ENCODE measurements at regions not wholly inside any gene's neighbourhood (a gene's known extent, or its start where the extent isn't known, plus 50 kb on each side); places are given as distances from the start of the nearest gene placed in this dataset.

- POLR2A ChIA-PET, result no interaction called here
- TF ChIP-seq POLR2AphosphoS2 (conservative IDR thresholded peaks at IDR 0.05; ENCODE audit: low read length), result no peak
- TF ChIP-seq ZSCAN20 (CRISPR knock-in tag; IDR thresholded peaks at IDR 0.05), result no peak
- no peak for TF ChIP-seq SMC3 (IDR thresholded peaks at IDR 0.05)
- no peak for TF ChIP-seq ATOH8 (CRISPR knock-in tag; IDR thresholded peaks at IDR 0.05; ENCODE audit: low read depth)
- no peak for TF ChIP-seq CHD2 (IDR thresholded peaks at IDR 0.05; ENCODE audit: low read length, partially characterized antibody)
- no peak for TF ChIP-seq HES2 (IDR thresholded peaks at IDR 0.05)
- TF ChIP-seq ELK1 (IDR thresholded peaks at IDR 0.05; ENCODE audit: low read depth, low read length), result no peak
- TF ChIP-seq KDM5A (IDR thresholded peaks at IDR 0.05), result no peak
- TF ChIP-seq RARB (CRISPR knock-in tag; IDR thresholded peaks at IDR 0.05), result no peak
- TF ChIP-seq ESRRA (IDR thresholded peaks at IDR 0.05; ENCODE audit: borderline replicate concordance, low read length), result no peak
- TF ChIP-seq REST (IDR thresholded peaks at IDR 0.05), result no peak
- no peak for TF ChIP-seq CBX8 (IDR thresholded peaks at IDR 0.05)
- no peak for TF ChIP-seq RNF2 (IDR thresholded peaks at IDR 0.05; ENCODE audit: borderline replicate concordance, low read depth)
- TF ChIP-seq NPAS2 (CRISPR knock-in tag; IDR thresholded peaks at IDR 0.05; ENCODE audit: borderline replicate concordance), result no peak
- no peak for TF ChIP-seq TFCP2L1 (CRISPR knock-in tag; IDR thresholded peaks at IDR 0.05)
- no peak for TF ChIP-seq FOSB (CRISPR knock-in tag; IDR thresholded peaks at IDR 0.05)
- TF ChIP-seq ZFP36 (IDR thresholded peaks at IDR 0.05; ENCODE audit: borderline replicate concordance, partially characterized antibody), result no peak
- TF ChIP-seq FOXS1 (CRISPR knock-in tag; IDR thresholded peaks at IDR 0.05), result no peak
- H3K4me1 ChIP-seq, result no peaks in the 10 kb centered on the region
- FAIRE-seq (no peak), ATAC-seq (no peak), DNase-seq (ENCODE audit: low read depth in 1 of 2, low spot score in 1 of 2) (no peak)
- peaks cover 5% of the 10 kb centered on the region; the same call in 1 of the 3 replicates for H3K9me3 ChIP-seq
- no peak overlapping the region for H3K4me3 ChIP-seq
- WGBS (ENCODE audit: missing lambda C conversion rate), result 51% methylated on average over 2 of the region's 2 CpGs
- CTCF ChIA-PET, result interaction anchor here (1.2 to 23.5 kb wide), 4 partner anchors 10 to 762 kb away, joined by 3 to 311 read pairs (median 60); no protein-coding TSS in a partner anchor
- H3K27ac ChIP-seq, result no peak overlapping the region
- no peak overlapping the region for H3K4me2 ChIP-seq
Measured at GRCh38 chr2:121093692-121094091, 191.3 kb downstream of the TFCP2L1 start.

GRCh38 chr2:121094101-121094500 is 190.9 kb downstream of the TFCP2L1 start:
- no peak overlapping the region for H3K4me2 ChIP-seq
- no peak for DNase-seq (ENCODE audit: low read depth in 1 of 2, low spot score in 1 of 2)
- TF ChIP-seq NR3C1 (IDR thresholded peaks at IDR 0.05) (no peak), HOXA7 (CRISPR knock-in tag; IDR thresholded peaks at IDR 0.05) (no peak), MYC (IDR thresholded peaks at IDR 0.05; ENCODE audit: borderline replicate concordance, low read length) (no peak), NPAS2 (CRISPR knock-in tag; IDR thresholded peaks at IDR 0.05; ENCODE audit: borderline replicate concordance) (no peak), SMC3 (IDR thresholded peaks at IDR 0.05) (no peak), ELK1 (IDR thresholded peaks at IDR 0.05; ENCODE audit: low read depth, low read length) (no peak), ESRRA (IDR thresholded peaks at IDR 0.05; ENCODE audit: borderline replicate concordance, low read length) (no peak), POLR2AphosphoS2 (conservative IDR thresholded peaks at IDR 0.05; ENCODE audit: low read length) (no peak)
- POLR2A ChIA-PET, result no interaction called here
- ATAC-seq, result no peak
- H3K4me1 ChIP-seq, result no peaks in the 10 kb centered on the region
- H3K9me3 ChIP-seq, result peaks cover 5% of the 10 kb centered on the region; the same call in 1 of the 3 replicates
- no peak overlapping the region for H3K4me3 ChIP-seq
- CTCF ChIA-PET, result interaction anchor here (1.2 to 23.5 kb wide), 6 partner anchors 10 to 762 kb away, joined by 3 to 311 read pairs (median 4); no protein-coding TSS in a partner anchor
- no peak overlapping the region for H3K27ac ChIP-seq
- WGBS (ENCODE audit: missing lambda C conversion rate), result 62% methylated on average over 3 of the region's 3 CpGs
- no peak for FAIRE-seq
